ENCODE measurements at regions not wholly inside any gene's neighbourhood (a gene's known extent, or its start where the extent isn't known, plus 50 kb on each side); places are given as distances from the start of the nearest gene placed in this dataset.

GRCh38 chr6:147664092-147664491 is 155.6 kb downstream of the SAMD5 start:
- intact Hi-C loops (cut with DNase I) = no loop called here
- DNase-seq (no peak), ATAC-seq (no peak)
- Histone ChIP-seq H3K36me3 (replicated peaks in 1 of 2; ENCODE audit: insufficient read depth in 1 of 2, low read depth in 2 of 2) (no peaks in the 10 kb centered on the region), H3K27me3 (no peaks in the 10 kb centered on the region), H3K4me3 (no peak overlapping the region), H3K4me1 (no peaks in the 10 kb centered on the region), H3K9me3 (no peaks in the 10 kb centered on the region), H3K27ac (no peak overlapping the region)
- TF ChIP-seq CTCF (IDR thresholded peaks at IDR 0.05) = no peak
- no peak for TF ChIP-seq POLR2A (IDR thresholded peaks at IDR 0.05)
- 37 to 49% methylated on average over 2 of the region's 2 CpGs for WGBS, 2 donors

GRCh38 chr6:147666255-147666654 is 157.8 kb downstream of the SAMD5 start:
- DNase-seq (no peak), ATAC-seq (no peak)
- intact Hi-C loops (cut with DNase I) = no loop called here
- H3K4me3 ChIP-seq = no peak overlapping the region
- H3K27ac ChIP-seq = no peak overlapping the region
- no peaks in the 10 kb centered on the region for H3K27me3 ChIP-seq
- H3K9me3 ChIP-seq = peaks cover 0 to 6% (median 0%) of the 10 kb centered on the region in 3 donors
- WGBS, 2 donors = 57 to 68% methylated on average over 4 of the region's 4 CpGs
- no peaks in the 10 kb centered on the region for H3K36me3 ChIP-seq (replicated peaks in 1 of 2; ENCODE audit: insufficient read depth in 1 of 2, low read depth in 2 of 2)
- no peak for TF ChIP-seq POLR2A (IDR thresholded peaks at IDR 0.05)
- no peak for TF ChIP-seq CTCF (IDR thresholded peaks at IDR 0.05)
- no peaks in the 10 kb centered on the region for H3K4me1 ChIP-seq

DNA sequence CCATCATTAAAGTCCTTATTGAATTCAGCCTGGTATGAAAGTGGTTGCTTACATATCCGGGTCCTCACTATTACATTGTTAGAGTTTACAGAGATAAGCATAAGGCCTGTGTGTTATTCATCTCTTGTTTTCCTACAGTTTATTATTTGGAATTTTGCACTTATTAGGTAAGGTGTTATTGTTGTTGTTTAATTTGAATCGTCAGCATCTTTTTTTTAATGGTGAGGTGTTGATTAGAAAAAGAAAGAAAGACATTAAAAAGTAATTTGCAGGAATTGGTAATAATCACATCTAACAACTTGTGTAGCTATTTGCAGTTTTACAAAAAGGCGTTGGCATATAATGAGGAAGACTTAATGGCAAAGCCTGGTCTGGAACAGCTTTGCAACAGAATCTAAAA is 158.6 kb downstream of the SAMD5 start:
- no peaks in the 10 kb centered on the region for H3K27me3 ChIP-seq
- no peak for TF ChIP-seq CTCF (IDR thresholded peaks at IDR 0.05)
- no peak for TF ChIP-seq POLR2A (IDR thresholded peaks at IDR 0.05)
- ATAC-seq = no peak
- H3K9me3 ChIP-seq = peaks cover 0 to 6% (median 0%) of the 10 kb centered on the region in 3 donors
- H3K4me1 ChIP-seq = no peaks in the 10 kb centered on the region
- 56 to 59% methylated on average over 3 of the region's 3 CpGs for WGBS, 2 donors
- intact Hi-C loops (cut with DNase I) = no loop called here
- DNase-seq = no peak
- no peaks in the 10 kb centered on the region for H3K36me3 ChIP-seq (replicated peaks in 1 of 2; ENCODE audit: insufficient read depth in 1 of 2, low read depth in 2 of 2)
- H3K4me3 ChIP-seq = no peak overlapping the region
- no peak overlapping the region for H3K27ac ChIP-seq

GRCh38 chr6:147674099-147674498 is 165.6 kb downstream of the SAMD5 start:
- no peak overlapping the region for H3K4me3 ChIP-seq
- H3K27ac ChIP-seq = no peak overlapping the region
- H3K27me3 ChIP-seq = no peaks in the 10 kb centered on the region
- H3K36me3 ChIP-seq (replicated peaks in 1 of 2; ENCODE audit: insufficient read depth in 1 of 2, low read depth in 2 of 2) = no peaks in the 10 kb centered on the region
- 76 to 80% methylated on average over 4 of the region's 4 CpGs for WGBS, 2 donors
- DNase-seq (no peak), ATAC-seq (no peak)
- H3K4me1 ChIP-seq = no peaks in the 10 kb centered on the region
- intact Hi-C loops (cut with DNase I) = no loop called here
- TF ChIP-seq POLR2A (IDR thresholded peaks at IDR 0.05) = no peak
- no peak for TF ChIP-seq CTCF (IDR thresholded peaks at IDR 0.05)
- peaks cover 0 to 6% (median 0%) of the 10 kb centered on the region in 3 donors for H3K9me3 ChIP-seq

DNA sequence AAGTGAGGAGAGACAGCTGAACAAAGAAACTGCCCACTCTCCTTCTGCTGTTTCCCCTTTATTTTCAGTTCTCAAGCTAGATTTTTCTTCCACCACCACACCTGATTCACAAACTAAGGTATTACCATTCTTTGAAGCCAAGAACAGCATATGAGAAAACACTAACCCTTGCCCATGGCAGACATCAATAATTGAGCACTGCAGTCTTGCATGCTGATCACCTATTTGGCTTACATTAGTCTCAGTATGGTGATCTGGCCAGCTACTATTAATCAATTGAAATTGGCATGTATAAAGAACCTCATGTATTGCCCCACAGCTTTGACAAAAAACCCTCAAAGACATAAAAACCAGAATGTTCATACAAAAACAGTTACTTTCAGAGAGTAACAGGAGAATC is 166.3 kb downstream of the SAMD5 start:
- no peak overlapping the region for H3K4me3 ChIP-seq
- no peaks in the 10 kb centered on the region for H3K36me3 ChIP-seq (replicated peaks in 1 of 2; ENCODE audit: insufficient read depth in 1 of 2, low read depth in 2 of 2)
- ATAC-seq (no peak), DNase-seq (no peak)
- H3K9me3 ChIP-seq = peaks cover 0 to 6% (median 0%) of the 10 kb centered on the region in 3 donors
- no peaks in the 10 kb centered on the region for H3K27me3 ChIP-seq
- no peaks in the 10 kb centered on the region for H3K4me1 ChIP-seq
- no peak for TF ChIP-seq CTCF (IDR thresholded peaks at IDR 0.05)
- TF ChIP-seq POLR2A (IDR thresholded peaks at IDR 0.05) = no peak
- H3K27ac ChIP-seq = no peak overlapping the region
- intact Hi-C loops (cut with DNase I) = no loop called here

Data from body of pancreas (tissue), 4 donors.